Left lobe of liver (tissue), 2 donors: ENCODE measurements at regions not wholly inside any gene's neighbourhood (a gene's known extent, or its start where the extent isn't known, plus 50 kb on each side); places are given as distances from the start of the nearest gene placed in this dataset.
"Not testable (repeated sequence)": the region's sequence is repeated elsewhere in the genome, so short reads cannot be mapped to it uniquely, and the experiment has no call there.

ENCODE experiments used
- ATAC-seq: fragments of 200-7000 bp; cut with Tn5 transposase; one replicate; pipeline ENCODE4 v1.9.1; 2020; ENCODE audit warnings: mild to moderate bottlenecking, moderate library complexity
- DNase-seq: peaks from one replicate; pipeline ENCODE4 v3.0.0-alpha.2; 2020; ENCODE audit warnings: low spot score
- donor health status: DM: no; HTN: no; CAD: no; lungs with moderate emphysema.
- donor health status: DM: no; HTN: yes; CAD: no.

- ATAC-seq (no peak), DNase-seq (no peak)
Observed at GRCh38 chr6:22738194-22738593, 168.8 kb downstream of the HDGFL1 start.

- ATAC-seq, result no peak
Observed at GRCh38 chr6:22747571-22747970, 178.2 kb downstream of the HDGFL1 start.

GRCh38 chr6:22748681-22749080 lies 179.3 kb downstream of the HDGFL1 start:
- ATAC-seq (no peak), DNase-seq (no peak)

More at GRCh38 chr6:22747571-22747970, 178.2 kb downstream of the HDGFL1 start:
- DNase-seq, result no peak

- no peak for DNase-seq
- no peak for ATAC-seq
Observed at GRCh38 chr6:22749696-22750095, 180.3 kb downstream of the HDGFL1 start.

GRCh38 chr6:22751223-22751622 lies 181.9 kb downstream of the HDGFL1 start:
- ATAC-seq (no peak), DNase-seq (no peak)

- DNase-seq (no peak), ATAC-seq (no peak)
Observed at GRCh38 chr6:22752522-22752921, 183.2 kb downstream of the HDGFL1 start.

- ATAC-seq, result no peak
Observed at GRCh38 chr6:22754061-22754460, 184.7 kb downstream of the HDGFL1 start.

GRCh38 chr6:22755605-22756004 lies 186.2 kb downstream of the HDGFL1 start:
- DNase-seq, result no peak
- ATAC-seq, result no peak

More at GRCh38 chr6:22754061-22754460, 184.7 kb downstream of the HDGFL1 start:
- DNase-seq, result no peak

- DNase-seq, result no peak
- ATAC-seq, result no peak
Observed at GRCh38 chr6:22756365-22756764, 187.0 kb downstream of the HDGFL1 start.

- DNase-seq (no peak), ATAC-seq (no peak)
Observed at GRCh38 chr6:22764496-22764895, 195.1 kb downstream of the HDGFL1 start.

- DNase-seq, result no peak
- ATAC-seq, result no peak
Observed at GRCh38 chr6:22765015-22765414, 195.6 kb downstream of the HDGFL1 start.

GRCh38 chr6:22766979-22767378 lies 197.6 kb downstream of the HDGFL1 start:
- no peak for ATAC-seq
- no peak for DNase-seq

GRCh38 chr6:22770054-22770453 lies 200.7 kb downstream of the HDGFL1 start:
- no peak for ATAC-seq
- no peak for DNase-seq

- ATAC-seq, result no peak
- no peak for DNase-seq
Observed at GRCh38 chr6:22774129-22774528, 204.8 kb downstream of the HDGFL1 start.

GRCh38 chr6:22778438-22778837 lies 209.1 kb downstream of the HDGFL1 start:
- ATAC-seq, DNase-seq: not testable (repeated sequence)

- ATAC-seq (no peak), DNase-seq (no peak)
Observed at GRCh38 chr6:22779062-22779461, 209.7 kb downstream of the HDGFL1 start.

GRCh38 chr6:22783931-22784330 lies 214.6 kb downstream of the HDGFL1 start:
- no peak for DNase-seq
- peak; percentile 26 for ATAC-seq

GRCh38 chr6:22784601-22785410 lies 215.4 kb downstream of the HDGFL1 start:
- DNase-seq (no peak), ATAC-seq (no peak)

- no peak for DNase-seq
- no peak for ATAC-seq
Observed at GRCh38 chr6:22788038-22788437, 218.7 kb downstream of the HDGFL1 start.

- DNase-seq, result no peak
- no peak for ATAC-seq
Observed at GRCh38 chr6:22789315-22789714, 219.9 kb downstream of the HDGFL1 start.

GRCh38 chr6:22794844-22795243 lies 225.5 kb downstream of the HDGFL1 start:
- no peak for ATAC-seq

GRCh38 chr6:22800451-22800850 lies 231.1 kb downstream of the HDGFL1 start:
- ATAC-seq, result no peak
- DNase-seq, result no peak

More at GRCh38 chr6:22794844-22795243, 225.5 kb downstream of the HDGFL1 start:
- DNase-seq, result no peak

- ATAC-seq (no peak), DNase-seq (no peak)
Observed at GRCh38 chr6:22801831-22802230, 232.5 kb downstream of the HDGFL1 start.
